Body of pancreas (tissue), 4 donors: ENCODE measurements at regions not wholly inside any gene's neighbourhood (a gene's known extent, or its start where the extent isn't known, plus 50 kb on each side); places are given as distances from the start of the nearest gene placed in this dataset.

Source experiments
- POLR2A ChIP-seq, 3 donors: fragments of 450-650 bp; IDR thresholded peaks; one replicate each; pipeline ENCODE4 v1.6.1; 2016; ENCODE audit warnings: antibody characterized with exemption in 3 of 3, mild to moderate bottlenecking in 2 of 3
- TF ChIP-seq, protein P1 (sequence below), 7 experiments: fragments of 450-650 bp in 4 of 7; fragments of 200-600 bp in 3 of 7; sonication (generic) in 3 of 7; IDR thresholded peaks; one replicate each; pipeline ENCODE4 v1.5.1; 2016 to 2019; ENCODE audit warnings: antibody characterized with exemption in 7 of 7

DNA sequence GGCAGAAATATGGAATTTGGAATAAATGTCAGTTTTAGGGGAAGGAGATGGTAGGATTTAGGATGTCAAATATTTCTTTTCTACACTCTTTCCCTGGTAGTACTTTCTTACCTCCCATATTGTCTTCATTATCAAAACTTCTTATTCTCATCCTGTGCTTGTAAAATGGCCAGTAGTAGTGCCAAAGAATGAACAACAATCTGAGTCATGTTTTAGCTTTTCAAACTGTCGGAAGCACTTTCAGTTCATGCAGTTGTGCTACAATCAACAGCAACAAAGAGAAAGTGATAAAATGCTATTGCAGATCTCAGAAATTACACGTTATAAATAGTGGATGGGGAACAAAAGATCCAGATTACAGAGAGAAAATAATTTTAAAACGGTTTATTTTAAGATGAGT lies 193.7 kb upstream of the RXFP2 start:
- TF ChIP-seq, protein P1, sequence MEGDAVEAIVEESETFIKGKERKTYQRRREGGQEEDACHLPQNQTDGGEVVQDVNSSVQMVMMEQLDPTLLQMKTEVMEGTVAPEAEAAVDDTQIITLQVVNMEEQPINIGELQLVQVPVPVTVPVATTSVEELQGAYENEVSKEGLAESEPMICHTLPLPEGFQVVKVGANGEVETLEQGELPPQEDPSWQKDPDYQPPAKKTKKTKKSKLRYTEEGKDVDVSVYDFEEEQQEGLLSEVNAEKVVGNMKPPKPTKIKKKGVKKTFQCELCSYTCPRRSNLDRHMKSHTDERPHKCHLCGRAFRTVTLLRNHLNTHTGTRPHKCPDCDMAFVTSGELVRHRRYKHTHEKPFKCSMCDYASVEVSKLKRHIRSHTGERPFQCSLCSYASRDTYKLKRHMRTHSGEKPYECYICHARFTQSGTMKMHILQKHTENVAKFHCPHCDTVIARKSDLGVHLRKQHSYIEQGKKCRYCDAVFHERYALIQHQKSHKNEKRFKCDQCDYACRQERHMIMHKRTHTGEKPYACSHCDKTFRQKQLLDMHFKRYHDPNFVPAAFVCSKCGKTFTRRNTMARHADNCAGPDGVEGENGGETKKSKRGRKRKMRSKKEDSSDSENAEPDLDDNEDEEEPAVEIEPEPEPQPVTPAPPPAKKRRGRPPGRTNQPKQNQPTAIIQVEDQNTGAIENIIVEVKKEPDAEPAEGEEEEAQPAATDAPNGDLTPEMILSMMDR (IDR thresholded peaks at IDR 0.05) = no peak
- no peak for TF ChIP-seq POLR2A (IDR thresholded peaks at IDR 0.05)
